ENCODE measurements at regions not wholly inside any gene's neighbourhood (a gene's known extent, or its start where the extent isn't known, plus 50 kb on each side); places are given as distances from the start of the nearest gene placed in this dataset.
A peak's percentile ranks its signal among the peaks of the same experiment; 100 is the strongest.

DNA sequence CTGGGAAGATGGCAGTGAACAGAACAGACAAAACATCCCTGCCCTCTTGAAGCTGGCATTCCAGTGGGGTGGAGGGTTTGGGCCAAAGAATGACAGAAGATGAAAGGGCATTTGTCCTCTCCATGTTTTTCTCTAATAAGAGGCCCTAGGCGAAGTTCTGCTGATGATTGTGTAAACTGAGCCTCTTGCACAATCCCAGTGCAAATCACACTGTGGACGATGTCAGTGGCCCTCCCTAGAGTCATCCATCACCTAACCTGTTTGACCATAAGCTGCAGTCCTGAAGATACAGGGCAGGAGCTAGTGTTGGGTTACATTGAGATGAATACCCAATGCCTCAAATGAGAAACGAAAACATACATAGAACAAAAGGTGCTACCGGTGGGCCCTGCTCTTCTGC is 622.4 kb upstream of the TBX3 start:
- Histone ChIP-seq H3K36me3 (no peaks in the 10 kb centered on the region), H3K4me1 (ENCODE audit: low read depth) (no peaks in the 10 kb centered on the region), H3K27ac (no peak overlapping the region), H3K9me3 (ENCODE audit: low read depth) (no peaks in the 10 kb centered on the region), H3K27me3 (no peaks in the 10 kb centered on the region), H3K4me3 (no peak overlapping the region)
- TF ChIP-seq, protein P1, sequence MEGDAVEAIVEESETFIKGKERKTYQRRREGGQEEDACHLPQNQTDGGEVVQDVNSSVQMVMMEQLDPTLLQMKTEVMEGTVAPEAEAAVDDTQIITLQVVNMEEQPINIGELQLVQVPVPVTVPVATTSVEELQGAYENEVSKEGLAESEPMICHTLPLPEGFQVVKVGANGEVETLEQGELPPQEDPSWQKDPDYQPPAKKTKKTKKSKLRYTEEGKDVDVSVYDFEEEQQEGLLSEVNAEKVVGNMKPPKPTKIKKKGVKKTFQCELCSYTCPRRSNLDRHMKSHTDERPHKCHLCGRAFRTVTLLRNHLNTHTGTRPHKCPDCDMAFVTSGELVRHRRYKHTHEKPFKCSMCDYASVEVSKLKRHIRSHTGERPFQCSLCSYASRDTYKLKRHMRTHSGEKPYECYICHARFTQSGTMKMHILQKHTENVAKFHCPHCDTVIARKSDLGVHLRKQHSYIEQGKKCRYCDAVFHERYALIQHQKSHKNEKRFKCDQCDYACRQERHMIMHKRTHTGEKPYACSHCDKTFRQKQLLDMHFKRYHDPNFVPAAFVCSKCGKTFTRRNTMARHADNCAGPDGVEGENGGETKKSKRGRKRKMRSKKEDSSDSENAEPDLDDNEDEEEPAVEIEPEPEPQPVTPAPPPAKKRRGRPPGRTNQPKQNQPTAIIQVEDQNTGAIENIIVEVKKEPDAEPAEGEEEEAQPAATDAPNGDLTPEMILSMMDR (IDR thresholded peaks at IDR 0.05; ENCODE audit: low read depth, low read length) = no peak
- DNase-seq (ENCODE audit: low read depth in 1 of 2, low spot score in 1 of 2) = no peak

DNA sequence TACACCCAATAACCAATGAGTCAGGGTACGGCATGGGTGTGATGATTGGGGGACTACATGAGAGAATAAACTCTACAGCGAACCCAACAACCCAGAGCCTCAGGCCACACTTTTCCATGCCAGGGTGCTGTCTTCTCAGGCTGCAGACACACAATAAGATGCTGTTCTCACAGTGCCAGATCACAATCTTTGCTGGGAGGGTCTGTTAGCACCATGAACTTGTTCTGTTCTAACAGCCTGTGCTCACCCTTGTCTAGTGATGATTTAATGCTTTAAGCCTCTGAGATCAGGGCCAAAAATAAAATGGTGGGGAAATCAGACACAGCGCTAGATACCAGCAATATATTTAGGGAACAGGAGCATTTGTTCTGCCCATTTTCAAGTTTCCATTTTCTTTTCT is 621.9 kb upstream of the TBX3 start:
- Histone ChIP-seq H3K4me1 (ENCODE audit: low read depth) (no peaks in the 10 kb centered on the region), H3K27ac (no peak overlapping the region), H3K9me3 (ENCODE audit: low read depth) (no peaks in the 10 kb centered on the region), H3K36me3 (no peaks in the 10 kb centered on the region), H3K27me3 (no peaks in the 10 kb centered on the region), H3K4me3 (no peak overlapping the region)
- TF ChIP-seq, protein P1 (IDR thresholded peaks at IDR 0.05; ENCODE audit: low read depth, low read length) = no peak
- no peak for DNase-seq (ENCODE audit: low read depth in 1 of 2, low spot score in 1 of 2)

DNA sequence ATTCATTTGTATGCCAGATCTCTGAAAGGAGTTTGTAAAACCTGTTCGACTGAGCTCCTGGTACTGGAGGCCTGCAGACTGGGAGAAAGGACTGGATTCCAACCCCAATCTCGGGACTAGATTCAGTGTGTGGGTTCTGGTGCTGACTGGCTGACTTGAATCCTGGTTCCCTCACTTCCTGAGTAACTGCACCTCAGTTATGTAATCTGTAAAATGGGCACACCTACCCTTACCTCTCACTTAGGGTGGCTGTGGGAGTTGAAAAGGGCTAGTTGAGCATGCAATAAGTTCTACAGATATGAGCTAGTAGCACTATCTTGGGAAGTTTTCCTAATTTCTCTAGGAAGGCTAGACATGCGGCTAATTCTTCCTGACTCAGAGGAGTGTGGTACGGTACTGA is 621.3 kb upstream of the TBX3 start:
- Histone ChIP-seq H3K27ac (no peak overlapping the region), H3K4me3 (no peak overlapping the region), H3K36me3 (no peaks in the 10 kb centered on the region), H3K27me3 (no peaks in the 10 kb centered on the region), H3K4me1 (ENCODE audit: low read depth) (no peaks in the 10 kb centered on the region), H3K9me3 (ENCODE audit: low read depth) (no peaks in the 10 kb centered on the region)
- DNase-seq (ENCODE audit: low read depth in 1 of 2, low spot score in 1 of 2) = no peak
- TF ChIP-seq, protein P1 (IDR thresholded peaks at IDR 0.05; ENCODE audit: low read depth, low read length) = no peak

DNA sequence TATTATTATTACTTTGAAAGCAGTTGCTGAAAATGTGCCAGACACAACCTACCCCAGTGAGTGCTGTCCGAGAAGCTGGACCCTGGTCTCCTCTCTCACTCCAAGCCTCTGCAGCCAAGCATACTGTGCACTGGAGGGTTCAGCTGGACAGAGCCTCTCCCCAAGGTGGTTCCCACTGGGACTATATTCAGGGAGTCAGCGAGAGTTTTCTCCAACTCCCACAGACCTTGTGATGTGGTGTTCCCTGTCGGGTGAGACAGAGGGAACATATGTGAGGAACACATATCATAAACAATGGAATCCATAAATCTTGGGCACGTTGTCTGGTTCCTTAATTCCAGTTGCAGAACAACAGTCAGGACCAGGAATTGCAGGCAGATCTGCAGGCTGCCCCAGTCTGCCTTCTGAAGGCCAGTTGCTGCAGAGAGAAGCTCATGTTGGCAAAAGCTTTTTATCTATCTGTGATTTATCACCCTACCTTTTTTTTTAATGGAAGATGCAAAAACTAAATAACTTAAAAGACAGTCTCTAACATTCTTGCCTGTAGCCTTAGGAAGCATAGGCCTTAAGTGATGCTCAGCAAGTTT is 619.8 kb upstream of the TBX3 start:
- no peak overlapping the region for H3K27ac ChIP-seq
- TF ChIP-seq, protein P1 (IDR thresholded peaks at IDR 0.05; ENCODE audit: low read depth, low read length) = no peak
- H3K27me3 ChIP-seq = no peaks in the 10 kb centered on the region
- no peaks in the 10 kb centered on the region for H3K4me1 ChIP-seq (ENCODE audit: low read depth)
- DNase-seq (ENCODE audit: low read depth in 1 of 2, low spot score in 1 of 2) = peak in 1 of 2 donors; percentile 49
- no peaks in the 10 kb centered on the region for H3K36me3 ChIP-seq
- no peaks in the 10 kb centered on the region for H3K9me3 ChIP-seq (ENCODE audit: low read depth)
- no peak overlapping the region for H3K4me3 ChIP-seq

DNA sequence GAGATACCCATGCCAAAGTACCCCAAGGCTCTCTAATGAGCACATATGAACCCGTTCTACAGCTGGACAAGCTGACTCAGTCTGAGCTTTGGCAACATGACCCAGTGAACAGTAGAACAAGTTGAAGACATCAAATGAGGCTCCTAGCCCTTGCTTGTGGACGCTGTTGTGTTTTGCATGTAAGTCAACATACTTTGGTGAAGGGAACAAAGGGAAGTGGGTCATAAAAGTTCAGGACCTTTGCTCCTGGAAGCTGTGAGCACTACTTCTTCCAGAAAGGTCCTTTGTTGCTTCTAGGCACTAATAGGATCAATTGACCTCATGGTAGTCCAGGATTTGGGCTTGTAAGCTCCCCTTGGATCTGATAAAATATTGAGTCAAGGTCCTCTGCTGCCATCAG is 613.5 kb upstream of the TBX3 start:
- TF ChIP-seq, protein P1 (IDR thresholded peaks at IDR 0.05; ENCODE audit: low read depth, low read length) = no peak
- Histone ChIP-seq H3K27ac (no peak overlapping the region), H3K27me3 (no peaks in the 10 kb centered on the region), H3K36me3 (no peaks in the 10 kb centered on the region), H3K9me3 (ENCODE audit: low read depth) (no peaks in the 10 kb centered on the region), H3K4me3 (no peak overlapping the region), H3K4me1 (ENCODE audit: low read depth) (peaks cover 10% of the 10 kb centered on the region)
- no peak for DNase-seq (ENCODE audit: low read depth in 1 of 2, low spot score in 1 of 2)
